ENCODE measurements at regions not wholly inside any gene's neighbourhood (a gene's known extent, or its start where the extent isn't known, plus 50 kb on each side); places are given as distances from the start of the nearest gene placed in this dataset.
"Not testable (repeated sequence)": the region's sequence is repeated elsewhere in the genome, so short reads cannot be mapped to it uniquely, and the experiment has no call there.

DNA sequence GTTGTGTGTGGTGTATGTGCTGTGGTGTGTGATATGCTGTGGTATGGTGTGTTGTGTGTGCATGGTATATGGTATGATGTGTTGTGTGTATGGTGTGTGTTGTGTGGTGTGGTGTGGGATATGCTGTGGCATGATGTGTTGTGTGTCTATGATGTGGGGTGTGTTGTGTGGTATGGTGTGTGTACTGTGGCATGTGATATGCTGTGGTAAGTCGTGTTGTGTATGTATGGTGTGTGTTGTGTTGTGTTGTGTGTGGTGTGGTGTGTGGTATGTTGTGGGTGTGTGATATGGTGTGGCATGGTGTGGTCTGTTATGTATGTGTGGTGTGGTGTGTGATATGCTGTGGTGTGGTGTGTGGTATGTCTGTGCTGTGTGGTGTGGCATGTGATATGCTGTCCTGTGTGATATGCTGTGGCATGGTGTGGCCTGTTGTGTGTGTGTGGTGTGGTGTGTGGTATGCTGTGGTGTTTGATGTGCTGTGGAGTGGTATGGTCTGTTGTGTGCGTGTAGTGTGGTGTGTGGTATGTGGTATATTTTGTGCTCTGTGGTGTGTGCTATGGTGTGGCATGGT is 318.0 kb downstream of the PTPRU start:
- DNase-seq (ENCODE audit: low spot score) = no peak

DNA sequence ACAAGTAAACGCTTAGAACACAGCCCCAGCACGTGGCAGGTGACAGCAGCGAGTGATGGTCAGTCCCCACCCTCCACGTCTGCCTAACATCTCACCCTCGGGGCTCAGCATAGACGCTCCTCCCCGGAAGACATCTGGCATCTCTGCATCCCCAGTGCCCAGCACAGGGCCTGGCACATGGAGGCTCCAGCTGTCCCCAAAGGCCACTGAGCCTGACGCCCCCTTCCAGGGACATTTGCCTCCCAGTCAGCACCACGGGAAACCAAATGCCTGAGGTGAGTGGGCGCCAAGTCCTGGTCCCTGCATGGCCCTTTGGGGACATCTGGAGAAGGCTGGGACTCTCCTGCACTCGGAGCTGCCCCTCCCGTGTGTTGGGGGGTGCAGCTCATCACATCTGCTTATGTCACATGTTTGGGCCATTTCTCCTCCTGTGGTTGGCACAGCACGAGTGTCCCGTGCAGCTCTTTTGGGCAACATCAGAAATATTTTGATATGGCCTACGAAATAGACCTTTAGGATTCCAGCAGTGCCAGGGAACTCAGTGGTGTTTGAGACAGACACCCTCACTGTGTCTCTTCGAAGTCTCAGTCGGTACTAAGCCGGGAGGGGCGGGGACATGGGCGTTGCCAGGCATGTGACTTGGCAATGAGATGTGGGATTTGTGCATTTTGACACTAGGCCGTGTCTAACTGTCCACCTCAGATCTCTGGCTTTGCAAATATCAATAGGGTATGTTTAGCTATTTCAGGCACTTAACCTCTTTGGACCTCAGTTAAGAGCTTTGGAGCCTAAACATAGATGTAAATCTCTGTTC is 315.0 kb downstream of the PTPRU start:
- DNase-seq (ENCODE audit: low spot score) = no peak

DNA sequence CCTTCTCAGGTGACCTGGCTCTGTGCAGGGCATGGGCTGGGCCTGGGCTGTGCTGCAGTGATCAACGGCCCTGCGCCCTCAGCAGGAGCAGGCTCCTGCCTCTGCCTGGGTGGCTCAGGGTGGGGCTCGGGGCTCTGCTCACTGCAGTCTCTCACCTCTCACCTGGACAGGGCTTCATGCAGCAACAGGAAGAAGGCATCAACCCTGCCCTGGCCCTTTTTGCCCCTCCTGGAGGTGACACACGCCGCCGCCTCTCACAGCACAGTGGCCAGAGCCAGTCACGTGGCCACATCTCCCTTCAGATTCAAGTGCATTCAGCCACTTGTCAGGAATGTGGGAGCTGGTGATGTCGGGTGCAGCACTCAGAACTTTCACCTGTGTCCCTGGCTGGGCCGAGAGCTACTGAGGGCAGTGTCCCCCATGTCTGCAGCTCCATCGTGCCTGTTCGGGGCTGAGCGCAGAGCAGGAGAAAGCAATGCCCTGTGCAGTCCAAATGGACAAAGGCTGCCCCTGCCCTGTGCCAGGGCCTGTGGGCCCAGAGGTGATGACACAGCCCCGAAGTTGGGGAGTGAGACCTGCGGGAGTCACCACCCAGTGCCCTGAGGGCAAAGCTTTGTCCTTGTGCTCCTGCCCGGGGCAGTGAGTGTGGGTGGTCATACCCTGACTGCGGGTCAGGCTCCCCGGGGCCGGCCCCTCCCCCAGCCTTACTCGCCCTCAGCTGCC is 314.0 kb downstream of the PTPRU start:
- DNase-seq (ENCODE audit: low spot score) = no peak

DNA sequence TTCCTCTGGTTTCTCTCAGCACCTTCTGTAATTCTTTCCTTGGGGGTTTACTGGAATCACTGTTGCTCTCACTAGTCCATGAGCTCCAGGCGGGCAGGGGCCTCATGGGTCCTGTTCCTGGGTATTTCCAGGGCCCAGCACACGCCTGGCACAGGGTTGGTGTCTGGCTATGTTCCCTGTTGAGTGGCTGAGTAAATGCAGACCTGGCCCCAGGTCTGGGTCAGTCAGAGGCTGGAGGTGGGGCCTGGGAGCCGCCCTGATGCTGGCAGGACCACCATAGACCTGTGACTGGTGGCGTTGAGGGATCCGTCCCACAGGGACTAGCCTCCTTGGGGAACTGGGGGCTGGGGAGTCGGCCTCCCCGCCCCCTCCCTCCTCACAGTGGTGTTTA is 313.4 kb downstream of the PTPRU start:
- DNase-seq (ENCODE audit: low spot score) = not testable (repeated sequence)

DNA sequence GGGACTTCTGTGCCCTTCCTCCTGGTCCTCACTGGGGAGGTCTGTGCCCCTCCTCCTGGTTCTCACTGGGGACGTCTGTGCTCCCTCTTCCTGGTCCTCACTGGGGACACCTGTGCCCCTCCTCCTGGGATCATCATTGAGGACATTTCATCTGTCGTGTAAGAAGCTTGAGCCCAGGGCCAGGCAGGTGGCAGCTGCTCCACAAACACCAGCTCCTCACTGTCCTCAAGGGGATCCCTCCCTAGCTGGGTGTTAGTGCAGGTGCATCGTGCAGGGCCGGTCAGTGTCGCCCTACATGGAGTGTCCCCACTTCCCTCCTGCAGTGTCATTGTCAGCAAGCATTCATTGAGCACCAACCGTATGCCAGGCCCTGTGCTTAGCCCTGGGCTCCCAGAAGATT is 312.7 kb downstream of the PTPRU start:
- no peak for DNase-seq (ENCODE audit: low spot score)

DNA sequence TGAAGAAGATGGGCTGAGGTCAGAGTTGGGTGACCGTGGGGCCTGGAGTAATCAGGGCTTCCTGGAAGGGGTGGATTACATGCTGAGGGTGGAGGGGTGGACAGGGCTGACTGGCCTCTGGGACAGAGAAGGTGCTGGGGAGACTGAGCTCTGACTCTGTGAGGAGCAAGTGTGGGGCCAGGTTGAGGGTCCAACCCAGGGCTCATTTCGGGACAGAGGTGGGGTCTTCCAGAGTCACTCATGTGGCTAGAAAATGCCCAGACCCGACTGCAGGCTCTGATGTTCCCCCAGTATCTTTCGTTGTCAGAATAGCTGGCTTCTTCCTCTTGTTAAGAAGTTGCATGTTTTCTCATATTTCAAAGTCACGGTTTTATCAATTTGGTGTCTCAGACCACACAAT is 311.8 kb downstream of the PTPRU start:
- DNase-seq (ENCODE audit: low spot score) = no peak

DNA sequence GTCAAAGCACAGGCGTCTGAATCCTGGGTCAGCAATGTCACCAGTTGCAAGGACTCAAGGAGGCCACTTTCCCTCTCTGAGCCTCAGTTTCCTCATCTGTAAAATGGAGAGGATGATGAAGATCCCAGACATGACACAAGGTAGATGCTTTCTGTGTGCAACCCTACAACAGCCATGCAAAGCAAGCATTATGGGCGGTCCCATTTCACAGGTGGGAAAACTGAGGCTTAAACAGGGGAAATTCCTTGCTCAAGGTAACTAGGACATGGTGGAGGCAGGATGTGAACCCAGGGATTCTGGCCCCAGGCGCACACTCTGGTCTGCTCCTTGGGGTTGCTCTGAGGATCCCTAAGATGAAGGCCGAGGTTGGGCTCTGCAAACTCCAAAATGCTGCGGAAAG is 311.0 kb downstream of the PTPRU start:
- DNase-seq (ENCODE audit: low spot score) = no peak

DNA sequence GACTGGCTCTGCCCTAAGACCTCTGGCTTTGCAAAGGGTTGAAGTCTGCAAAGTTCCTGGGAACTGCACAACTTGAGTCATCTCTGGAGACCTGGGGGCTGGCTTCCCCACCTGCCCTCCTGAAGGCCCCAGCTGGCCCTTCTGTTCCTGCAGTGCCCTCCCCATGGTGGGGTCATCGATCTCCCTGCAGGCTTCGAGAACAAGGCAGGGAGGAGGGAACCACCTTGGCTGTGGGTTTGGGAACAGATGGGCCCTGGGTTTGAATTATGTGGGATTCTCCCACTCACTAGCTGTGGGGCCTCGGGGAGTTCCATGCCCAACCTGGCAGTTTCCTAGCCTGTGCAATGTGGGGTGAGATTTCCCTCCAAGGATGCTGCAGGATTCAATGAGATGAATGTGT is 310.2 kb downstream of the PTPRU start:
- no peak for DNase-seq (ENCODE audit: low spot score)

DNA sequence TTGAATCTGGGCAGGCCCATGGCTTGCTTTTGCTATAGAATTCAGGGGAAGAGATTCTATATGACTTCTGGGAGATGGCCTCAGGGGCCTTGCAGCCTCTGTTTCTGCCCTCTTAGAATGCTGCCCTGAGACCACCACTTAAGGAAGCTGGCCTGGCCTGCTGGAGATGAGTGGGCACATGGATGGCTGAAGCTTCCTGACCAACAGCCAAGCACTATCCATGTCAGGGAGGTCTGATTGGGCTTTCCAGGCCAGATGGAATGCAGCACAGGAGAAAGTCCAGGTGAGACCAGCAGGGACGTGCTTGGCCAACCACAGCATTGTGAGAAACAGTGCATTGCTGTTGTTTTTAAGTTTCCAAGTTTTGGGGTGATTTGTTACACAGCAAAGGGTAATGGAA is 308.1 kb downstream of the PTPRU start:
- DNase-seq (ENCODE audit: low spot score) = no peak

- no peak for DNase-seq (ENCODE audit: low spot score)
These were observed 307.3 kb downstream of the PTPRU start for GRCh38 chr1:29543586-29543985.

- no peak for DNase-seq (ENCODE audit: low spot score)
These were observed 306.2 kb downstream of the PTPRU start for GRCh38 chr1:29542548-29542947.

DNA sequence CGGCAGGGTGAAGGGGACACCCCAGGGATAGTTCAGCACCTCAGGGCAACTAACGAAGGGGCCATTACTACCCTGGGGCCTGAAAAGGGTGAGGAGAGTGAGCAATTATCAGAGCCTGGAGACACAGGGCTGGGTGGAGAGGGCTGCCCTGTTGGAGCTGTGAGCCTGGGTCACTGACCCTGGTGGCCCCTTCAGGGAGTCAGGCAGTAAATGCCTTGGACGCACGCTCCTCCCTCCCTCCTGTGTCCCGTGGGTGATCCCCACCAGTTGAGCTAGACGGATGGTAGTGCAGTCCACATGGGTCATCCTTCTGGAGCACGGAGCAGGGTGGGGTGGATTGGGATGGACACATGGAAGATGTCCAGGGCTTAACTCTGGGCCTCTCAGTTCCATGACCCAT is 305.3 kb downstream of the PTPRU start:
- DNase-seq (ENCODE audit: low spot score) = no peak

- no peak for DNase-seq (ENCODE audit: low spot score)
These were observed 304.6 kb downstream of the PTPRU start for GRCh38 chr1:29540801-29541357.

DNA sequence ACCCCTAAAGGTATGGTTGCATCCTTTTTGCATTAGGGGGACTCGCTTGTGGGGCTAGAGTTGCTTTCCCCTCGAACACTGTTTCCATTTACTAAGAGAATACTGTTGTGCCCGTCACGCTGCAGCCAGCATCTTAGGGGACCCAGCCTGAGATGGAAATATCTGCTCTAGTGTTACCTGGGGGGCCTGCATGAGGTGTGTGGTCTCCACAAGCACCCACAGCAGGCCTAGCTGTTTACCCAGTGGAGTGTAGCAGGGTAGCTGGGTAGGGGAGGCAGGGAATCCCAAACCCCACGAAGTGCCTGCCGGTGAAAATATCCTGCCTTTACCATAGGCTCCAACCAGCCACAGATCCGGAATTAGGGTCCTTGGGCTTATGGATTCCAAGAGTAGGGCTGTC is 303.6 kb downstream of the PTPRU start:
- DNase-seq (ENCODE audit: low spot score) = no peak

DNA sequence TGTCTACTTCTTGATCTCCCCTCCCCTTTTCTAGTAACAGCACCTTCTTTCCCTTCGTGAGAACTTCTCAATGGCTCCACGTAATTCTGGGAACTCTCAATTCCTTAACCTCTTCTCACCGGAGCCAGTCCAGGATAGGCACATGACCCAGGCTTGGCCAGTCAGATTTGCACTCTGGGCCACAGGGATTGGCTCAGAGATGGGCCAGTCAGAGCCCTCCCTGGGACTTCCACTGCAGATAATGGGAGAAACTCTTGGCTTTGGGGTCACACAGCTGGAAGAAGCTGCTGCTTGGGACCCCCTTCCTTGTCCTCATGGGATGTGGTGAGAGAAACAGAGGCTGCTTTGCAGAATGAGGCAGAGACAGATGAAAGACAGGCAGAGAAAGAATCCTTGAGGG is 302.3 kb downstream of the PTPRU start:
- no peak for DNase-seq (ENCODE audit: low spot score)

- DNase-seq (ENCODE audit: low spot score) = no peak
These were observed 296.4 kb downstream of the PTPRU start for GRCh38 chr1:29532751-29533150.

DNA sequence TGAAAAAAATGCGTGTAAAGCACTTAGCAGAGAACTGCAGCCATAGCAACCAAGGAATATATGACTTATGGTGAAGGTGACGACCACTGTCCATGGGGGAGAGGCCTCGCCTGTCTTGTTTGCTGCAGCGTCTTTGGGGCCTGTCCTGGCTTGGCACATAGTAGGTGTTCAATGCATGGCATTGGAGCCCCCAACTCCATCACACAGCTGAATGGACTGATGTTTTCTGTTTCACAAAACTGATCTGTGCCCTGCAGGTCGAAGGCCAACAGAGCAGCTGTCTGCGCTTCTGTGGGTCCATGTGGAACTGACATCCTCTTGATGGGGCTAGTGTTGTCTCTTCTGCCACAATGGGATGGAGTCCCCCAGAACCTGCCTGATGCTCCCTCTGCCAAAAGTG is 296.0 kb downstream of the PTPRU start:
- no peak for DNase-seq (ENCODE audit: low spot score)

- no peak for DNase-seq (ENCODE audit: low spot score)
These were observed 295.3 kb downstream of the PTPRU start for GRCh38 chr1:29531596-29531995.

DNA sequence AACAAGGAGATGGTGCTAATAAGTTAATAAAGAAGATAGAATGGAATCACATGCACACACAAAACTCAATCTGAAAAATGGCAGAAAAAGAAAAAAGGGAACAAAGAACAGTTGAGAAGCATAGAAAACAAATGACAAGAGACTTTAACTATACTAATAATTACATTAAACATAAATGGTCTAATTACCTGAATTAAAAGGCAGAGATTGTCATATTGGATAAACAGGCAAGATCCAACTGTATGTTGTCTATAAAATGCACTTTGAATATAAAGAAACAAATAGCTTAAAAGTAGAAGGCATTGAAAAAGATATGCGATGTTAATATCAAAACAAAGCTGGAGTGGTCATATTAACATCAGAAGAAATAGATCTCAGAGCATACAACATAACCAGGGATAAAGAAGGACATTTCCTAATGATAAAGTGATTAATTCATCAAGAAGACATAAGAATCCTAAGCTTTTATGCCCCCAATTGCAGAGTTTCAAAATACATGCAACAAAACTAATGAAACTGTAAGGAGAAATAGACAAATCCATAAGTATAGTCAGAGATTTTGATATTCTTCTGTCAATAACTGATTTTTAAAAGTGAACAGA is 293.5 kb downstream of the PTPRU start:
- no peak for DNase-seq (ENCODE audit: low spot score)

DNA sequence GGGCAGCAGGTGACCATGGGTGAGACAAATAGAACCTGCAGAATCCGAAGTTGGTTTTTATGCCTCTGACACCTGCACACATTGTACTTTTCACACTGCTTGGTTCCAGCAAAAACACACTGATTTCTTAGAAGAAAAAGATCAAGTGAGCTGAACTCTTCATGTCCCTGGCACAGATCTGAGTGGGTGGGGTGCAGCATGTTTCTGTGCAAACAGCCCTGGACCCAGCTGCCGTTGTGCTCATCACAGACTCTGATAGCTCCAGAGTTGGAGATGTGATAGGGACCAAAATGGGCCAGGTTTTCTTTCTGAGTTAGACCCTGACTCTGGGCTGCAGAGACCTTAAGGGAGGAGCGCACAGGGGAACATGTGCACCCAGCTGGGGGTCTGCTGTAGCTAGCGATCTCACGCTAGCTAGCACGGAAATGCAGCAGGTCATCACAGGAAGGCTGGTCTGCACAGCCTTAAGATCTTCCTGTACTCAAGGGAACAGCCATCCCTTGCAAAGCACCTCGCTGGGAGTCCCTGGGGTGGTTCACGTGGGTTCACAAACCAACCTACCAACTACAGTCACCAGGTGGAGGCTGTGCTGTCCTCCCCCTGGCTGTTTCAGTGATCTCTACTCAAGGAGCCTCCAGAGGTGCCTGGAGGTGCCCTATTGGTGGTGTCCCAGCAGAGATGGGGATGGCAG is 291.1 kb downstream of the PTPRU start:
- no peak for DNase-seq (ENCODE audit: low spot score)

DNA sequence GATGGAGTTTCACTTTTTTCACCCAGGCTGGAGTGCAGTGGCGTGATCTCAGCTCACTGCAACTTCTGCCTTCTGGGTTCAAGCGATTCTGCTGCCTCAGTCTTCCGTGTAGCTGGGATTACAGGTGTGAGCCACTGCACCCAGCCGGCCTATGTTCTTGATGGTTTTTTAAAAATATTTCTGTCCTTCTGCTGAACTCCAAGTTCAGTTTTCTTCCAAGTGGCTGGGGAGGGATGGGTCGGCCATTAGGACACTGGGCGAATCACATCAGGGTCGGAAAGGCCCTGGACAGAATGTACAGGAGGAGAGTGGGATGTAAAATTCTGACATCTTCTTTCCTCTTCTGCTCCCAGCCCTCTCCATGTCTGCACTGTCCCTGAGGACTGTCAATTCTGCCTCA is 289.6 kb downstream of the PTPRU start:
- DNase-seq (ENCODE audit: low spot score) = no peak

All from activated CD4-positive, alpha-beta T cell treated with anti-CD3 and anti-CD28 coated beads, Interleukin-2, Interleukin-4, amounts not matched to agents 100 ng/mL and 50 ng/mL, durations not matched to agents 16 hours and 8 hours (primary cell).